ENCODE measurements at regions not wholly inside any gene's neighbourhood (a gene's known extent, or its start where the extent isn't known, plus 50 kb on each side); places are given as distances from the start of the nearest gene placed in this dataset.
A peak's percentile ranks its signal among the peaks of the same experiment; 100 is the strongest.

DNA sequence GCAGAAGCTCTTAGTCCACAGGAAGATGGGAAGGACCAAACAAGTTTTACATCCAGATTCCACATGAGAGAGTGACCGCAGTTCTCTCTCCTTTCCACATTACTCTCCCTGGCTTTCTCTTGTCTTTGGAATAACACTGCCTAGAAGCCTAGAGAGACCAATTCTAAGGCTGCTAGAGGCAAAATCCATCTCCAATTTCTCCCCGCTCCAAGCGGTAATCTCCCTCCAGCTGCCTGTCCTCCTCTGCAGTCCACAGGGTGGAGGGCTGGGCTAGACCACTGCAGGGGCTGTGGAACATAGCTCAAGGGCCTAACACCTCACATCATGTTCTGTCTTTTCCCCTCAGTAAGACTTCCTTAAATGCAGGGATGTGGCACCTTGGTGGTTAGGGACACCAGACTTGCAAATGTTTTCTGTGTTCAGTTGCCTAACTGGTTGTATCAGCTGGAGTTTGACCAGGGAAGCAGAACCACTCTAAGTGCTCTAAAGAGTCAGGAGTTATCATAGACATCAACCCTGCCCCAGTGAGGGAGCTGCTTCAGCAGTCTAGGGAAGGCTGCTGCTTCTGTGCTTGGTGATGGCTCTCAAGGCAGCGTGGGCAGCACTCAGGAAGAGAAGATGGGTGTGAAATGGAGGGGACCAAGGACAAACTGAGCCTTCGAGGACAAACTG is 423.1 kb downstream of the BCOR start (continued):
- TF ChIP-seq, protein P1, sequence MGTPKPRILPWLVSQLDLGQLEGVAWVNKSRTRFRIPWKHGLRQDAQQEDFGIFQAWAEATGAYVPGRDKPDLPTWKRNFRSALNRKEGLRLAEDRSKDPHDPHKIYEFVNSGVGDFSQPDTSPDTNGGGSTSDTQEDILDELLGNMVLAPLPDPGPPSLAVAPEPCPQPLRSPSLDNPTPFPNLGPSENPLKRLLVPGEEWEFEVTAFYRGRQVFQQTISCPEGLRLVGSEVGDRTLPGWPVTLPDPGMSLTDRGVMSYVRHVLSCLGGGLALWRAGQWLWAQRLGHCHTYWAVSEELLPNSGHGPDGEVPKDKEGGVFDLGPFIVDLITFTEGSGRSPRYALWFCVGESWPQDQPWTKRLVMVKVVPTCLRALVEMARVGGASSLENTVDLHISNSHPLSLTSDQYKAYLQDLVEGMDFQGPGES (IDR thresholded peaks at IDR 0.05; ENCODE audit: low read depth, low read length) = no peak

GRCh38 chrX:39675162-39675553 is 422.6 kb downstream of the BCOR start:
- Histone ChIP-seq H3K4me1 (ENCODE audit: control insufficient read depth in 1 of 2, insufficient read depth in 2 of 2, low read depth in 1 of 2, low read length in 1 of 2) (peaks cover 0 to 15% of the 10 kb centered on the region in 2 experiments; a peak in 1 of 4 replicates), H2AFZ (ENCODE audit: low read depth) (no peak overlapping the region), H3K27me3 (ENCODE audit: insufficient read depth) (no peaks in the 10 kb centered on the region), H3K79me2 (ENCODE audit: insufficient read depth) (no peaks in the 10 kb centered on the region), H3K9me2 (no peaks in the 10 kb centered on the region), H3K4me3 (ENCODE audit: low read depth in 2 of 2, low read length in 1 of 2) (no peak overlapping the region), H4K20me1 (ENCODE audit: insufficient read depth) (no peaks in the 10 kb centered on the region), H3K36me3 (replicated peaks in 1 of 2; ENCODE audit: control insufficient read depth in 1 of 2, insufficient read depth in 2 of 2, low read length in 1 of 2) (no peaks in the 10 kb centered on the region), H3K4me2 (no peak overlapping the region), H3K27ac (ENCODE audit: low read depth in 2 of 2, low read length in 1 of 2) (no peak overlapping the region), H3K9me3 (no peaks in the 10 kb centered on the region), H3K9ac (no peak overlapping the region), H3F3A (replicated peaks; ENCODE audit: insufficient read depth) (no peaks in the 10 kb centered on the region)
- ChIA-PET CTCF (interaction anchor here (1.4 kb wide), 1 partner anchor 10 kb away, joined by 4 read pairs; no protein-coding TSS in a partner anchor), POLR2A (no interaction called here)
- 72% methylated on average over 3 of the region's 6 CpGs for WGBS (ENCODE audit: low lambda C conversion rate)
- TF ChIP-seq, protein P2, sequence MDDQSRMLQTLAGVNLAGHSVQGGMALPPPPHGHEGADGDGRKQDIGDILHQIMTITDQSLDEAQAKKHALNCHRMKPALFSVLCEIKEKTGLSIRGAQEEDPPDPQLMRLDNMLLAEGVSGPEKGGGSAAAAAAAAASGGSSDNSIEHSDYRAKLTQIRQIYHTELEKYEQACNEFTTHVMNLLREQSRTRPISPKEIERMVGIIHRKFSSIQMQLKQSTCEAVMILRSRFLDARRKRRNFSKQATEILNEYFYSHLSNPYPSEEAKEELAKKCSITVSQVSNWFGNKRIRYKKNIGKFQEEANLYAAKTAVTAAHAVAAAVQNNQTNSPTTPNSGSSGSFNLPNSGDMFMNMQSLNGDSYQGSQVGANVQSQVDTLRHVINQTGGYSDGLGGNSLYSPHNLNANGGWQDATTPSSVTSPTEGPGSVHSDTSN (IDR thresholded peaks at IDR 0.05) = no peak
- TF ChIP-seq GABPA (IDR thresholded peaks at IDR 0.05; ENCODE audit: low read depth) (no peak), CHD2 (IDR thresholded peaks at IDR 0.05; ENCODE audit: low read length, partially characterized antibody) (no peak), YY1 (IDR thresholded peaks at IDR 0.05; ENCODE audit: low read depth) (no peak), TAF1 (IDR thresholded peaks at IDR 0.05; ENCODE audit: borderline replicate concordance, low read depth, low read length) (no peak)
- TF ChIP-seq, protein P3, sequence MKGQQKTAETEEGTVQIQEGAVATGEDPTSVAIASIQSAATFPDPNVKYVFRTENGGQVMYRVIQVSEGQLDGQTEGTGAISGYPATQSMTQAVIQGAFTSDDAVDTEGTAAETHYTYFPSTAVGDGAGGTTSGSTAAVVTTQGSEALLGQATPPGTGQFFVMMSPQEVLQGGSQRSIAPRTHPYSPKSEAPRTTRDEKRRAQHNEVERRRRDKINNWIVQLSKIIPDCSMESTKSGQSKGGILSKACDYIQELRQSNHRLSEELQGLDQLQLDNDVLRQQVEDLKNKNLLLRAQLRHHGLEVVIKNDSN (IDR thresholded peaks at IDR 0.05; ENCODE audit: borderline replicate concordance, low read depth) = no peak
- DNase-seq = no peak

GRCh38 chrX:39675619-39676018 is 422.1 kb downstream of the BCOR start:
- Histone ChIP-seq H3K79me2 (ENCODE audit: insufficient read depth) (no peaks in the 10 kb centered on the region), H3K36me3 (replicated peaks in 1 of 2; ENCODE audit: control insufficient read depth in 1 of 2, insufficient read depth in 2 of 2, low read length in 1 of 2) (no peaks in the 10 kb centered on the region), H3K9me3 (no peaks in the 10 kb centered on the region), H2AFZ (ENCODE audit: low read depth) (no peak overlapping the region), H3K4me2 (no peak overlapping the region), H3K9me2 (no peaks in the 10 kb centered on the region), H3K4me1 (ENCODE audit: control insufficient read depth in 1 of 2, insufficient read depth in 2 of 2, low read depth in 1 of 2, low read length in 1 of 2) (peaks cover 0 to 15% of the 10 kb centered on the region in 2 experiments; a peak in 1 of 4 replicates), H3K27ac (ENCODE audit: low read depth in 2 of 2, low read length in 1 of 2) (no peak overlapping the region), H3K4me3 (ENCODE audit: low read depth in 2 of 2, low read length in 1 of 2) (no peak overlapping the region), H3K27me3 (ENCODE audit: insufficient read depth) (no peaks in the 10 kb centered on the region), H3K9ac (no peak overlapping the region), H3F3A (replicated peaks; ENCODE audit: insufficient read depth) (no peaks in the 10 kb centered on the region), H4K20me1 (ENCODE audit: insufficient read depth) (no peaks in the 10 kb centered on the region)
- WGBS (ENCODE audit: low lambda C conversion rate) = 36% methylated on average over 2 of the region's 2 CpGs
- CTCF ChIA-PET = interaction anchor here (1.4 kb wide), 1 partner anchor 10 kb away, joined by 4 read pairs; no protein-coding TSS in a partner anchor
- TF ChIP-seq, protein P3 (IDR thresholded peaks at IDR 0.05; ENCODE audit: borderline replicate concordance, low read depth) = peak; percentile 27; the same call in 1 of the 2 replicates
- no peak for TF ChIP-seq TAF1 (IDR thresholded peaks at IDR 0.05; ENCODE audit: borderline replicate concordance, low read depth, low read length)
- no peak for DNase-seq
- POLR2A ChIA-PET = interaction anchor here (1.3 kb wide), 1 partner anchor 14 kb away, joined by 3 read pairs; no protein-coding TSS in a partner anchor
